GM19023 (cell line): ENCODE measurements at regions not wholly inside any gene's neighbourhood (a gene's known extent, or its start where the extent isn't known, plus 50 kb on each side); places are given as distances from the start of the nearest gene placed in this dataset.
"Not testable (repeated sequence)": the region's sequence is repeated elsewhere in the genome, so short reads cannot be mapped to it uniquely, and the experiment has no call there.

Experiments
- ATAC-seq: cut with Tn5 transposase; IDR thresholded peaks from one replicate; pipeline ENCODE4 v1.9.1; 2021; ENCODE audit warnings: mild to moderate bottlenecking, moderate library complexity; ENCODE audit not compliant: unreplicated experiment

DNA sequence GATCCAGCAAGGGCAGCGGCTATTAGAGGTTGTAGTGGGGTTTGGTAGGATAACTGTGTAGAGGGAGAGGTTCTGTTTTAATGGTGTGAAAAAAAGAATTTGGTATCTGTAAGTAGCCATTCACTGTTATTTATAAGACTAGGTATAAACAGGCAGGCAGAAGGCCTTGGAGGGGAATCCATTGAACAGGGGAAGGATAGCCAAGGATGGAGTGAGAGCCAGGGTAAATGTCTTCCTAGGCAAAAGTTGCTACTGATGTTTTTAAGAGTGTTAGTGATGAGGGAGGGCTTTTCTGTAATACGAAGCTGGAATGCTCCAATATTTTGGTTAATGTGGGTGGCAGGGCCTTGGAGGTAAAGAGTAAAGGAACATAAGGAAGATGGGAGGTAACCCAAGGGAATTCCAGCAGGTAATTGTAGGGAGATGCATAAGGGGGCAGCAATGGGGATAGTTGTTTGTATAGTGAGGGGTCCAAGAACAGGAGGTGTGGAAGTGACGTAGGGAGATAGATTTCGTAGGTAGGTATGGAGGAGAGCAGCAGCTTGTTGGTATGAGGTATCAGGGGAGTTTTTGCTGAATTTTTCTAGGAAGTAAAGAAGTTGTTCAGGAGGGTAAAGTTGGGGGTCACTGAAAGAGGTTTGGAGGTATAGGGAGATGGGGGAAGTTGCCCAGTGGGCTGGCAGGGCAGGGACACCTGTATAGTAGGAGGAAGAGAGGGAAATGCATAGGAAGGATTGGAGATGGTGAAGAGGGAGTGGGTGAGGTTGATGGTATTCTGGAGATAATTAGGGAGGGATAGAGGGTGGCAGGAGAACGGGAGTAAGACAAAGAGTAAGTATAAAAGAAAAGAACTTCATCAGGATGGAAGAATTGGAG lies 752.4 kb upstream of the ADGRB3 start:
- ATAC-seq: no peak

DNA sequence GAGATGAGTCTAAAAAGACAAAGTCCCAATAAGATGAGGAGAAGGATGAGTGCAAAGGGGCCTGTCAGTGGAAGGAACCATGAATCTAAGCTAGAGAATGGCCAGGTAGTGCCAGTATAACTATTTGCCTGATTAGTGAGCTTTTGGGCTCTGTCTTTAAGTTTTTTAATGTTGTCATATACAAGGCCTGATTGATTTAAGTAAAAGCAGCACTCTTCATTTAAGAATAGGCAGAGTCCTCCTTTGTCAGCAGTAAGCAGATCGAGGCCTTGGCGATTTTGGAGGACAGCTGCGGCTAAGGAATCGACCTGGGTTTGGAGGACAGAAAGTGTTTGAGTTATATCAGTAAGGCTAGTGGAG lies 753.4 kb upstream of the ADGRB3 start:
- no peak for ATAC-seq

DNA sequence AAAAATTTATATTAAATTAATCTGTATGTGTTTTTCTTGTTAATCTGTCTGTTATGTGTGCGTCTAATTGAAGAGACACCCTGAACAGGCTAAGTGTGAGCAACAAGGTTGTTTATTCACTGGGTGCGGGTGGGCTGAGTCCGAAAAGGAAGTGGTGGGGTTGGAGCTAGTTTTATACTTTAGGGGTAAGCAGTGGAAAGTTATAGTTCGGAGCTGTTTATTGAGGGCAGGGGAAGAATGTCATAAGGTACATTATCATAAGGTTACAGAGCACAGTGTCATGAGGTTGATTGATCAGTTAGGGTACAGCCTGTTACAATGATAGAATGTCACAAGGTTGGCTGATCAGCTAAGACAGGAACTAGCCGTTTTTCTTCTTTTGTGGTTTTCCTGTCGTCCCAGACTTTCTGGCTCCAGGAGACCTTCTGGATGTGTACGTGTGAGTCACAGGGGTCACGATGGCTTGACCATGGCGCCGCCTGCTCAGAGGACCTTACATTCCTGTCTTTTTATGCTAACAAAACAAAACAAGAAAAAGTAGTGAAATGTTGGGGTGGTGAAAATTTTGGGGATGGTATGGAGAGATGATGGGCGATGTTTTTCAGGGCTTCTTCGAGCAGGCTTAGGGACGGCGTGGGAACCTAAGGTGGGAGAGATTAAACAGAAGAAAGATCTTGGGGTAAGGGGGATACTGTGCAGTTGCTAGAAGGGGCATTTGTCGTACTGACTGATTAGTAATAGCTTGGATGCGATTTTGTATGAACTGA lies 754.0 kb upstream of the ADGRB3 start:
- ATAC-seq: no peak

DNA sequence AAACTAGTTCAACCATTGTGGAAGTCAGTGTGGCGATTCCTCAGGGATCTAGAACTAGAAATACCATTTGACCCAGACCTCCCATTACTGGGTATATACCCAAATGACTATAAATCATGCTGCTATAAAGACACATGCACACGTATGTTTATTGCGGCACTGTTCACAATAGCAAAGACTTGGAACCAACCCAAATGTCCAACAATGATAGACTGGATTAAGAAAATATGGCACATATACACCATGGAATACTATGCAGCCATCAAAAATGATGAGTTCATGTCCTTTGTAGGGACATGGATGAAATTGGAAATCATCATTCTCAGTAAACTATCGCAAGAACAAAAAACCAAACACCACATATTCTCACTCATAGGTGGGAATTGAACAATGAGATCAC lies 754.7 kb upstream of the ADGRB3 start:
- ATAC-seq: not testable (repeated sequence)

- ATAC-seq: not testable (repeated sequence)
Measured at GRCh38 chr6:67879928-67880327, 755.2 kb upstream of the ADGRB3 start.

DNA sequence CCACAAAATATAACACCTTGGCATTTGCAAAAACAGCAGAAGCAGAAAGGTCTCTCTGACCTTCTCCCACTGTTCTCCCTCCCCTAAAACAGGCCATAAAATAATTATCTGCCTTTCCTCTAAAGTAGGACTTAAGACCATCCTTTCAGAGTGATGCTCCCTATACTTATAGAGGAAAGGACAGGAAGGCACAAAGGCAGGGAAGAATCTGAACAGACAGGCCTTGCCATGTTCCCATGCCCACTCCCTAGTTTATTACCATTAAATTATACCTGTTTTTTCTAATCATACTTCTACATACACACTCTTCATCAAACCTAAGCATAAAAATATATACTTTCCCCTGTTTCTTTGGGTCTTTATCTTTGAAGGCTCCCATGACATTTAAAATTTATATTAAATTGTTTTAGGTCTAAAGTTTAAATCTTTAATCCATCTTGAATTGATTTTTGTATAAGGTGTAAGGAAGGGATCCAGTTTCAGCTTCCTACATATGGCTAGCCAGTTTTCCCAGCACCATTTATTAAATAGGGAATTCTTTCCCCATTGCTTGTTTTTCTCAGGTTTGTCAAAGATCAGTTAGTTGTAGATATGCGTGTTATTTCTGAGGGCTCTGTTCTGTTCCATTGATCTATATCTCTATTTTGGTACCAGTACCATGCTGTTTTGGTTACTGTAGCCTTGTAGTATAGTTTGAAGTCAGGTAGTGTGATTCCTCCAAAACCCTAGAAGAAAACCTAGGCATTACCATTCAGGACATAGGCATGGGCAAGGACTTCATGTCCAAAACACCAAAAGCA lies 755.8 kb upstream of the ADGRB3 start:
- not testable (repeated sequence) for ATAC-seq

- ATAC-seq: not testable (repeated sequence)
Measured at GRCh38 chr6:67878216-67878615, 756.9 kb upstream of the ADGRB3 start.

DNA sequence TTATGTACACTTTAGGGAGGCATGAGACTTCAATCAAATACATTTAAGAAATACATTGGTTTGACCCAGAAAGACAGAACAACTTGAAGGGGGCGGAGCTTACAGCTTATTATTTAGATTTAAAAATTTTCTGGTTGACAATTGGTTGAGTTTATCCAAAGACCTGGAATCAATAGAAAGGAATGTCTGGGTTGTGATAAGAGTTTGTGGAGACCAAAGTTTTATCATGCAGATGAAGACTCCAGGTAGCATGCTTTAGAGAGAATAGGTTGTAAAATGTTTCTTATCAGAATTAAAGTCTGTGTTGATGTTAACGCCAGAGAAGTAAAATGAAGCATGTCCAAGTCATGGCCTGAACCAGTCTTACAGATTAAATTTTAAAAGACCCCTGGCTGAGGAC lies 757.8 kb upstream of the ADGRB3 start:
- ATAC-seq: no peak

- ATAC-seq: no peak
Measured at GRCh38 chr6:67875877-67876383, 759.2 kb upstream of the ADGRB3 start.

DNA sequence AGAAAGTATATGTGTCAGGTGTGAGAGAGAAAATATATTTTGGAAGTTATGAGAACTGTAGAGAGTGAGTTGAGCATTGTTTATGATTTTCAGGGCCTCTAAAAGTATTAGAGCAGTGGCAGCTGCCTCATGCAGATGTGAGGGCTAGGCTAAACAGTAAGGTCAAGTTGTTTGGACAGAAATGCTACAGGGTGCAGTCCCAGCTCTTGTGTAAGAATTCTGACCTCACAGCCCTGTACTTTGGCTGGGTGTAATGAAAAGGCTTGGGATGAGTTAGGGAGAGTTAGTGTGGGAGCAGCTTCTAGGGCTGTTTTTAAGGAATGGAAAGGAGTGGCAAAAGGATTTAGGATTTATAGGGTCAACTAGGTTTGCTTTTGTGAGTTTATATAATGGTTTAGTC lies 764.8 kb upstream of the ADGRB3 start:
- no peak for ATAC-seq

- ATAC-seq: no peak
Measured at GRCh38 chr6:67863346-67863745, 771.7 kb upstream of the ADGRB3 start.

GRCh38 chr6:67854098-67854497 lies 781.0 kb upstream of the ADGRB3 start:
- no peak for ATAC-seq

- no peak for ATAC-seq
Measured at GRCh38 chr6:67839818-67840217, 795.3 kb upstream of the ADGRB3 start.

- no peak for ATAC-seq
Measured at GRCh38 chr6:67825201-67825895, 809.7 kb upstream of the ADGRB3 start.

- no peak for ATAC-seq
Measured at GRCh38 chr6:67818322-67818721, 816.8 kb upstream of the ADGRB3 start.

DNA sequence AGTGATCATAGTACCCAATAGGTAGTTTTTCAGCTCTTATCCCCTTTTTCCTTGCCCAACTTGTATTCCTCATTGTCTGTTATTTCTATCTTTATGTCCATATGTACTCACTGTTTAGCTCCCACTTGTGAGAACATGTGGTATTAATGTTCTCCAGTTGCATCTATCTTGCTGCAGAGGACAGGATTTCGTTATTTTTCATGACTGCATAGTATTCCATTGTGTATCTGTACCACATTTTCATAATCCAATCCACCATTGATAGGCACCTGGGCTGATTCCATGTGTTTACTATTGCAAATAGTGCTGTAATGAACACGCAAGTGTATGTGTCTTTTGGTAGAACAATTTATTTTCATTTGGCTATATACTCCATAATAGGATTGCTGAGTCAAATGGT lies 819.5 kb upstream of the ADGRB3 start:
- no peak for ATAC-seq

GRCh38 chr6:67814262-67814661 lies 820.8 kb upstream of the ADGRB3 start:
- ATAC-seq: no peak

DNA sequence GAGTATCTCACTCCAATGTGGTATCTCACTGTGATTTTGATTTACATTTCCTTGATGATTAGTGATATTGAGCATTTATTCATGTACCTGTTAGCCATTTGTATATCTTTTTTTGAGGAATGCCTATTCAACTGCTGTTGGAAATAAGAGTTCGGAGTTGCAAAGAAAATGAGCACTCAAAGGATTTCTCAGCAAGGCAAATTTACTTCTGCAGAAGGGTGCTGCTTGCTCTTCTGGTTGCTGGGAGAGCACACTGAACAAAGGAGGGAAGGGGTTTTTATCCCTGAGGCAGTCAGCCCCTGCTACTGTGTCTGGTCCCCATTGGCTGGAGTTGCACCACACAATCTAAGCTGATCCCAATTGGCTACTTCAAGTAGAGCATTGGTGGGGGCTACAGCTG lies 822.4 kb upstream of the ADGRB3 start:
- ATAC-seq: no peak

GRCh38 chr6:67812125-67812524 lies 823.0 kb upstream of the ADGRB3 start:
- no peak for ATAC-seq

GRCh38 chr6:67811239-67812037 lies 823.6 kb upstream of the ADGRB3 start:
- no peak for ATAC-seq
